GM23248 (cell line): ENCODE measurements at regions not wholly inside any gene's neighbourhood (a gene's known extent, or its start where the extent isn't known, plus 50 kb on each side); places are given as distances from the start of the nearest gene placed in this dataset.

Experiments used
- EZH2 ChIP-seq: fragments of 200-600 bp; sonication (generic); IDR thresholded peaks from 2 replicates; pipeline ENCODE4 v1.6.1; 2018; ENCODE audit warnings: antibody characterized with exemption, mild to moderate bottlenecking; ENCODE audit not compliant: insufficient read depth, poor library complexity, severe bottlenecking
- EZH2phosphoT487 ChIP-seq: fragments of 200-600 bp; sonication (generic); IDR thresholded peaks from 2 replicates; pipeline ENCODE4 v1.6.1; 2018; ENCODE audit warnings: antibody characterized with exemption, moderate library complexity, mild to moderate bottlenecking, low read depth; ENCODE audit not compliant: insufficient read depth

- no peak for TF ChIP-seq EZH2
- no peak for TF ChIP-seq EZH2phosphoT487
These were observed 1384.4 kb upstream of the PIK3C3 start for GRCh38 chr18:40570615-40571014.
